ENCODE measurements at regions not wholly inside any gene's neighbourhood (a gene's known extent, or its start where the extent isn't known, plus 50 kb on each side); places are given as distances from the start of the nearest gene placed in this dataset.
"Not testable (repeated sequence)": the region's sequence is repeated elsewhere in the genome, so short reads cannot be mapped to it uniquely, and the experiment has no call there.

DNA sequence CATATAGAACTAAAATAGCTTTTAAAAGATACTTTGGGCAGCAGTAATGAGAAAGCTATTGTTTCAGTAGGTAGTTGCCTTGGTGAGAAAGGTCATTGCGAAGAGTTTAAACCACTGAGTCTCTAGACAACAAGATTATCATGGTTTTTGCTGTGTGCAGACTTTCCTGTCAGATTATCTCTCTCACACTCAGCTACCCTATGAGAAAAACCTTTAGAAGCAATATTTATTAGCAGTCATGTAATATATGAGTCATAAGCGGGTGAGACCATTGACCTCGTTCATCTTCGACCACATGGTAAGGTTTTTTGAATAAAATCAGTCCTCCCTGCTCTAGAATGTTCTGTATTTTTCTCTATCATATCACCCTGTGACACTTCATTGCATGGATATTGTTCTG, 59.9 kb downstream of the GPR65 start:
- peaks cover 8 to 25% (median 13%) of the 10 kb centered on the region in 3 donors for H3K36me3 Mint-ChIP-seq
- H3K4me3 Mint-ChIP-seq = no peak overlapping the region
- H3K4me1 Mint-ChIP-seq = peaks cover 0 to 1% of the 10 kb centered on the region in 2 donors
- H3K9me3 Mint-ChIP-seq = peaks cover 0 to 5% (median 2%) of the 10 kb centered on the region in 6 donors
- no peak for DNase-seq
- peaks cover 0 to 3% (median 0%) of the 10 kb centered on the region in 3 donors for H3K27me3 Mint-ChIP-seq (ENCODE audit: low read depth in 3 of 3)
- no peak overlapping the region for H3K27ac Mint-ChIP-seq

DNA sequence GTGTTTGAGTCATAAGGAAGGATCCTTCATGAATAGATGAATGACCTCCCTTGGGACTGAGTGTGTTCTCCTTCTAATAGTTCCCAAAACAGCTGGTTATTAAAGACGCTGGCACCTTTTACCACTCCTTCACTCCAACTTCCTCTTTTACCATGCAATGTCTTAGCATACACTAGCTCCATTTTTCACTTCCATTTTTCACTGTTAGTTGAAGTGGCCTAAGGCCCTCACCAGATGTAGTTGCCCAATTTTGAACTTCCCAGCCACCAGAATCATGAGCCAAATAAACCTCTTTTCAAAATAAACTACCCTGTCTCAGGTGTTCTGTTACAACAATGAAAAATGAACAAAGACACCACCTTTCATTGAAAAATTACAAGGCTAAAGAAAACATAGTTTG, 64.7 kb downstream of the GPR65 start:
- Mint-ChIP-seq H3K4me3 (no peak overlapping the region), H3K36me3 (peaks cover 4 to 28% (median 19%) of the 10 kb centered on the region in 3 donors), H3K4me1 (peaks cover 0 to 1% of the 10 kb centered on the region in 2 donors), H3K9me3 (peaks cover 1 to 21% (median 7%) of the 10 kb centered on the region in 6 donors), H3K27me3 (ENCODE audit: low read depth in 3 of 3) (peaks cover 0 to 6% (median 2%) of the 10 kb centered on the region in 3 donors), H3K27ac (no peak overlapping the region)
- no peak for DNase-seq

- Mint-ChIP-seq H3K4me1 (no peaks in the 10 kb centered on the region), H3K9me3 (peaks cover 0 to 16% (median 4%) of the 10 kb centered on the region in 6 donors), H3K27me3 (ENCODE audit: low read depth in 3 of 3) (peaks cover 3 to 5% (median 4%) of the 10 kb centered on the region in 3 donors), H3K4me3 (no peak overlapping the region), H3K36me3 (peaks cover 0 to 11% (median 7%) of the 10 kb centered on the region in 3 donors), H3K27ac (no peak overlapping the region)
- DNase-seq = no peak
Measured at GRCh38 chr14:88075269-88075981, 70.5 kb downstream of the GPR65 start.

GRCh38 chr14:88078525-88078924, 73.6 kb downstream of the GPR65 start:
- Mint-ChIP-seq H3K4me1 (no peaks in the 10 kb centered on the region), H3K27ac (peak overlapping the region in 1 of 6 donors; percentile 10), H3K27me3 (ENCODE audit: low read depth in 3 of 3) (peaks cover 0 to 4% (median 3%) of the 10 kb centered on the region in 3 donors), H3K4me3 (no peak overlapping the region), H3K9me3 (peaks cover 0 to 6% (median 0%) of the 10 kb centered on the region in 6 donors), H3K36me3 (peaks cover 0 to 4% (median 0%) of the 10 kb centered on the region in 3 donors)
- DNase-seq = no peak

GRCh38 chr14:88079624-88080023, 74.7 kb downstream of the GPR65 start:
- no peak overlapping the region for H3K27ac Mint-ChIP-seq
- H3K36me3 Mint-ChIP-seq = peaks cover 0 to 14% (median 0%) of the 10 kb centered on the region in 3 donors
- no peaks in the 10 kb centered on the region for H3K9me3 Mint-ChIP-seq
- no peak for DNase-seq
- H3K4me3 Mint-ChIP-seq = no peak overlapping the region
- H3K27me3 Mint-ChIP-seq (ENCODE audit: low read depth in 3 of 3) = peaks cover 0 to 4% (median 3%) of the 10 kb centered on the region in 3 donors
- H3K4me1 Mint-ChIP-seq = no peaks in the 10 kb centered on the region

DNA sequence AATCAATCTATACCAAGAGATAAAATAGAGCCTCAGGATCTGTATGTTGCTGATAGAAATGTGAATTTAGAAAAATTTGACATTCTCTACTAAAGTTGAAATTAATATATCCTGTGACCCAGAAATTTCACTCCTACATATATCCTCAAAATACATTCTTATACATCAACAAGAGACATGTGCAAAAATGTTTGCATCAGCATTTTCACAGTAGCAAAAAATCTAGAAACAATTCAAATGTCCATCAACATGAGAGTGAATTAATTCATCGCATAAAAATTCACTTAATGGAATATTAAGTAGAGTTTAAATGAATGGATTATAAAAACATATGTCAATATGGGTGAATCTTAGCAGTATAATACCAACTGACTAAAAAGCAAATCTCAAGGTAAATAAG, 80.8 kb downstream of the GPR65 start:
- H3K4me3 Mint-ChIP-seq = no peak overlapping the region
- no peaks in the 10 kb centered on the region for H3K9me3 Mint-ChIP-seq

DNA sequence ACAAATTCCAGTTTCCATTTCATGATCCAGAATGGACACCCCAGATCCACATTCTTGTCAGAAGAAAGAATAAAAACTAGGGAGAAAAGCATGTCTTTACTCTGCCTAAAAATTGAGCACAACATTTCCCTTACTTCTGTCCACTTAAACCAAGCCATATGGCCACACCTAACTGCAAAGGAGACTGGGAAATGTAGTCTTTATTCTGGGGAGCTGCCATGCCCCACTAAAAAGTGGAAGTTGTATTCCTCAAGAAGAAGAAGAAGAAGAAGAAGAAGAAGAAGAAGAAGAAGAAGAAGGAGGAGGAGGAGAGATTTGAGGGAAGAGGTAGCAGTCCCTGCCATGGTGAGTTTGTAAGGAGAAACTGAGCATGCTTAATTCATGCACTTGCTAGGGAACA, 84.5 kb downstream of the GPR65 start:
- no peak for DNase-seq
- peaks cover 0 to 5% of the 10 kb centered on the region in 2 donors for H3K4me1 Mint-ChIP-seq
- H3K27ac Mint-ChIP-seq = no peak overlapping the region
- peaks cover 1 to 4% (median 2%) of the 10 kb centered on the region in 3 donors for H3K27me3 Mint-ChIP-seq (ENCODE audit: low read depth in 3 of 3)
- H3K36me3 Mint-ChIP-seq = peaks cover 14 to 31% (median 21%) of the 10 kb centered on the region in 3 donors
- H3K9me3 Mint-ChIP-seq = peaks cover 0 to 1% (median 0%) of the 10 kb centered on the region in 6 donors
- no peak overlapping the region for H3K4me3 Mint-ChIP-seq

More for the DNA sequence above, 80.8 kb downstream of the GPR65 start:
- Mint-ChIP-seq H3K27ac (no peak overlapping the region), H3K36me3 (peaks cover 14 to 35% (median 31%) of the 10 kb centered on the region in 3 donors), H3K27me3 (ENCODE audit: low read depth in 3 of 3) (peaks cover 0 to 3% (median 0%) of the 10 kb centered on the region in 3 donors), H3K4me1 (no peaks in the 10 kb centered on the region)
- DNase-seq = no peak

DNA sequence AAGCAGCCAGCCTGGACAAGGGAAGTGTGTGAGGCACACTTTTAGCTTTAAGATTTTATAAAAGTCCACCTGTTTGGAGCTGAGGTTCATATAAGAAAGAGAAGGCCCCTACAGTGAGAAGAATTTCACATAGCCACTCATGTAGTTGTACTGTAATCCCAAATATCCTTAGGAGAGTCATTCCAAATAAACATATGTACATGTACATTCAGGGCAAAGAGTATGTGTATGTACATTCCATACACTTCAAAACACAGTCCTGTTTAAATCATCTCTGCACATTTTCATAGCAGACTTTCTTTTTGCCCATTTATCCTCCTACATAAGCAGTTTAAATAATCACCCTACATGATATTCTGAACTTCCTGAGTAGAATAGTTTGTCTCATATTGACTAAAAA, 87.6 kb downstream of the GPR65 start:
- peaks cover under 1 to 18% (median 13%) of the 10 kb centered on the region in 3 donors for H3K36me3 Mint-ChIP-seq
- peaks cover 1 to 5% (median 1%) of the 10 kb centered on the region in 3 donors for H3K27me3 Mint-ChIP-seq (ENCODE audit: low read depth in 3 of 3)
- peaks cover 0 to 5% of the 10 kb centered on the region in 2 donors for H3K4me1 Mint-ChIP-seq
- peak overlapping the region in 1 of 6 donors; percentile 24 for H3K27ac Mint-ChIP-seq
- DNase-seq = no peak
- H3K4me3 Mint-ChIP-seq = no peak overlapping the region
- peaks cover 0 to 1% (median 0%) of the 10 kb centered on the region in 6 donors for H3K9me3 Mint-ChIP-seq

GRCh38 chr14:88095791-88096190, 90.9 kb downstream of the GPR65 start:
- Mint-ChIP-seq H3K27ac (no peak overlapping the region), H3K9me3 (peaks cover 0 to 1% (median 0%) of the 10 kb centered on the region in 6 donors), H3K4me1 (peaks cover 0 to 5% of the 10 kb centered on the region in 2 donors)

DNA sequence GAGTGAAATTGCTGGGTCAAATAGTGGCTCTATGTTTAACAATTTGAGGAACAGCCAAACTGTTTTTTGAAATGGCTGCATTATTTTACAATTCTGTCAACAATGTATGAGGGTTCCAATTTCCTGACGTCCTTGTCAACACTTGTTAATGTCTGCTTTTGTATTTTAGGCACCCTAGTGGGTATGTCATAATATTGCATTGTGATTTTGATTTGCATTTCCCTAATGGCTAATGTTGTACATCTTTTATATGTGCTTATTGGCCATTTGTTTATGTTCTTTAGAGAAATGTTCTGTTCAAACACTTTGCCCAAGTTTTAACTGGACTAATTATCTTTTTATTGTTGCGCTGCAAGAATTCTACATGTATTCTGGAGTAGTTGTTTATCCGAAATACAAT, 93.2 kb downstream of the GPR65 start:
- H3K4me3 Mint-ChIP-seq = no peak overlapping the region
- H3K36me3 Mint-ChIP-seq = peaks cover 6 to 26% (median 10%) of the 10 kb centered on the region in 3 donors
- H3K9me3 Mint-ChIP-seq = peaks cover 0 to under 1% (median 0%) of the 10 kb centered on the region in 6 donors

More at GRCh38 chr14:88095791-88096190, 90.9 kb downstream of the GPR65 start:
- Mint-ChIP-seq H3K27me3 (ENCODE audit: low read depth in 3 of 3) (peaks cover 1 to 5% (median 3%) of the 10 kb centered on the region in 3 donors), H3K36me3 (peaks cover 0 to 14% (median 4%) of the 10 kb centered on the region in 3 donors), H3K4me3 (no peak overlapping the region)
- DNase-seq = no peak

DNA sequence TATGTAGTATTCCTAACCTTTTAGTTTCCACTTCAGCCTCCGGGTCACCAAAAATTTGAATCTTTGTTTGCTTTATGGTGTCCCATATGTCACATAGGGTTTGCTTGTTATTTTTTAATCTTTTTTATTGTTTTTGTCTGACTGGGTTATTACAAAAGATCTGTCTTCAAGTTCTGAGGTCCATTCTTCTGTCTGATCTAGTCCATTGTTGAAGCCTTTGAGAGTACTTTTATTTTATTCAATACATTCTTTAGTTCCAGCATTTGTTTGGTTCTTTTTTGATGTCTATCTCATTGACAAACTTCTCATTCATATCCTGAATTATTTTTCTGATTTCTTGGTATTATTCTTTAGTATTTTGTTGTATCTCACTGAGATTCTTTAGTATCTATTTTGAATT, 99.8 kb downstream of the GPR65 start:
- Mint-ChIP-seq H3K4me1 (peaks cover 0 to 3% of the 10 kb centered on the region in 2 donors), H3K36me3 (peaks cover 19 to 26% (median 24%) of the 10 kb centered on the region in 3 donors), H3K27ac (no peak overlapping the region), H3K9me3 (peaks cover 9 to 26% (median 14%) of the 10 kb centered on the region in 6 donors), H3K4me3 (no peak overlapping the region), H3K27me3 (ENCODE audit: low read depth in 3 of 3) (peaks cover 0 to 6% (median 2%) of the 10 kb centered on the region in 3 donors)
- no peak for DNase-seq

More for the DNA sequence above, 93.2 kb downstream of the GPR65 start:
- Mint-ChIP-seq H3K27me3 (ENCODE audit: low read depth in 3 of 3) (peaks cover 0 to 2% (median 2%) of the 10 kb centered on the region in 3 donors), H3K27ac (no peak overlapping the region), H3K4me1 (no peaks in the 10 kb centered on the region)
- no peak for DNase-seq

DNA sequence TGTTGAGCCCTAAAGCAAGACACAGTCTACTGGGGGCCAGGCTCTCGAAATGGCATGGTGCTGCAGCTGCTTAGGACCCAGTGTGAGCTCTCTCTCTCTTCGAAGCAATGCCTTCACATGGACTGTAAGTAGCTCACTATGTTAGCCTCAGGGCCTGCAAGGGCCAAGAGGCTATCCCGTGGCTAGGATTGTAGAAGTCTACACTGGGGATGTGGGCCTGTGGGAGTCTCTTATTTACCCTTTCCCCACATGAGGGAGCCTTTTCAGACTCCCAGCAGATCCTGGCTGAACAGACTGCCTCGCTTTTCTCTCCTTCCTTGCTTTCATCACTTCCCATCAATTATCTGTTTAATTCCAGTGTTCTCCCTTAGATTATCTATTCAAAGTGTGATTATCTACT, 101.4 kb downstream of the GPR65 start:
- Mint-ChIP-seq H3K36me3 (peaks cover 19 to 26% (median 20%) of the 10 kb centered on the region in 3 donors), H3K4me3 (no peak overlapping the region), H3K27ac (no peak overlapping the region), H3K9me3 (peaks cover 9 to 26% (median 14%) of the 10 kb centered on the region in 6 donors), H3K27me3 (ENCODE audit: low read depth in 3 of 3) (peaks cover 0 to 4% (median 2%) of the 10 kb centered on the region in 3 donors), H3K4me1 (peaks cover 0 to 3% of the 10 kb centered on the region in 2 donors)
- no peak for DNase-seq

GRCh38 chr14:88127669-88128068, 122.7 kb downstream of the GPR65 start:
- DNase-seq; H3K27me3 Mint-ChIP-seq (ENCODE audit: low read depth in 3 of 3); H3K27ac Mint-ChIP-seq; H3K4me3 Mint-ChIP-seq: not testable (repeated sequence)
- peaks cover 0 to 14% (median 8%) of the 10 kb centered on the region in 6 donors for H3K9me3 Mint-ChIP-seq
- H3K4me1 Mint-ChIP-seq = peaks cover 24 to 32% of the 10 kb centered on the region in 2 donors
- H3K36me3 Mint-ChIP-seq = peaks cover 5 to 18% (median 5%) of the 10 kb centered on the region in 3 donors

DNA sequence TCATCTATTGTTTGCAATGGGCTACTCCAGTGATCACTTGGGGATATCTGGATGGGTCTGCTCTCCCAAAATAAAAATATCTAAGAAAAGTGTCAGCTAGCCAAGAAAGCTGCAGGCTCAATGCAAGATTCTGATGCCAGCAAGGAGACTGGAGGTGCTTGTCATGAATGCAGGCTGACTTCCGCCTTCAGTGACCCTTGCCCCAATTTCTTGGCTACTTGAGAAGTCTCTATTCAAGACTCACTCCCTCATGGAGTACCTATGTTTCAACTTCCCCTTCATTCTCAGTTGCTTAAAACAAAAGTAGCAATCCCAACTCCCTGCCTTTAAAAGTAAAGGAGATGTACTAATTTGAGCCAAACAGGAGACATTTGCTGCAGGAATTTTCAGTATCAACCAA, 123.9 kb downstream of the GPR65 start:
- no peak for DNase-seq
- Mint-ChIP-seq H3K4me3 (no peak overlapping the region), H3K9me3 (peaks cover 0 to 23% (median 12%) of the 10 kb centered on the region in 6 donors), H3K27me3 (ENCODE audit: low read depth in 3 of 3) (peaks cover 2 to 9% (median 4%) of the 10 kb centered on the region in 3 donors), H3K36me3 (peaks cover 5 to 25% (median 9%) of the 10 kb centered on the region in 3 donors), H3K4me1 (peaks cover 24 to 32% of the 10 kb centered on the region in 2 donors), H3K27ac (peak overlapping the region in 2 of 6 donors; percentile 15 to 82)
